ENCODE measurements at regions not wholly inside any gene's neighbourhood (a gene's known extent, or its start where the extent isn't known, plus 50 kb on each side); places are given as distances from the start of the nearest gene placed in this dataset.

- Histone ChIP-seq H3K9me2 (ENCODE audit: insufficient read depth) (no peaks in the 10 kb centered on the region), H3K27me3 (ENCODE audit: insufficient read depth, low read length) (no peaks in the 10 kb centered on the region), H3K27ac (ENCODE audit: low read depth, low read length) (no peak overlapping the region), H3K4me1 (ENCODE audit: control insufficient read depth in 1 of 2, insufficient read depth in 2 of 2, low read length in 2 of 2) (no peaks in the 10 kb centered on the region), H3K4me3 (replicated peaks in 1 of 2; ENCODE audit: low read depth in 1 of 2, low read length in 2 of 2) (no peak overlapping the region), H3K9ac (ENCODE audit: low read length) (no peak overlapping the region), H3K36me3 (ENCODE audit: control insufficient read depth in 1 of 2, insufficient read depth in 2 of 2, low read length in 2 of 2) (no peaks in the 10 kb centered on the region), H3K79me2 (ENCODE audit: insufficient read depth, low read length) (no peaks in the 10 kb centered on the region), H3K9me3 (ENCODE audit: control insufficient read depth in 1 of 2, insufficient read depth in 1 of 2, low read depth in 1 of 2, low read length in 2 of 2) (peaks cover 5 to 25% of the 10 kb centered on the region in 2 experiments; a peak in 2 of 4 replicates), H4K20me1 (ENCODE audit: insufficient read depth) (no peaks in the 10 kb centered on the region), H3K4me2 (ENCODE audit: low read length) (no peak overlapping the region), H2AFZ (ENCODE audit: low read depth, low read length, poor library complexity, severe bottlenecking) (no peak overlapping the region)
- TF ChIP-seq JUND (IDR thresholded peaks at IDR 0.05) (no peak), FOSL1 (IDR thresholded peaks at IDR 0.05; ENCODE audit: low read depth) (no peak), ZFX (IDR thresholded peaks at IDR 0.05) (no peak), TCF7L2 (IDR thresholded peaks at IDR 0.05; ENCODE audit: borderline replicate concordance, extremely low read depth, insufficient read depth, insufficient read length) (no peak), RAD21 (IDR thresholded peaks at IDR 0.05; ENCODE audit: low read depth) (no peak), CTCF (IDR thresholded peaks at IDR 0.05 in 2 of 3, conservative IDR thresholded peaks at IDR 0.05 in 1 of 3; ENCODE audit: borderline replicate concordance in 1 of 3, insufficient read depth in 1 of 3, low read depth in 2 of 3, low read length in 2 of 3) (no peak), SIN3A (IDR thresholded peaks at IDR 0.05; ENCODE audit: low read depth) (no peak), EGR1 (IDR thresholded peaks at IDR 0.05; ENCODE audit: low read depth) (no peak), POLR2A (IDR thresholded peaks at IDR 0.05; ENCODE audit: borderline replicate concordance, extremely low read depth, insufficient read depth, insufficient read length) (no peak), SP1 (IDR thresholded peaks at IDR 0.05; ENCODE audit: low read depth) (no peak), ATF3 (IDR thresholded peaks at IDR 0.05) (no peak), MAX (IDR thresholded peaks at IDR 0.05) (no peak), POLR2AphosphoS5 (IDR thresholded peaks at IDR 0.05; ENCODE audit: low read depth, low read length) (no peak), ZNF274 (IDR thresholded peaks at IDR 0.05; ENCODE audit: low read depth, low read length) (no peak), ELF1 (IDR thresholded peaks at IDR 0.05; ENCODE audit: borderline replicate concordance, low read depth) (no peak)
- ChIA-PET RAD21 (ENCODE audit: low non-redundant PET in 1 of 2, low total read pairs in 2 of 2, uncharacterized antibody in 2 of 2, unreplicated experiment in 2 of 2) (no interaction called here), POLR2A (no interaction called here), CTCF (no interaction called here)
- intact Hi-C loops (cut with micrococcal nuclease): no loop called here
- ATAC-seq (no peak), DNase-seq (ENCODE audit: low read depth, low spot score) (no peak)
- no TSS peak for BruUV-seq (replicated peaks)
Observed at GRCh38 chr5:3300726-3301125, 294.9 kb upstream of the IRX1 start.
